CD1c-positive myeloid dendritic cell (primary cell): ENCODE measurements at regions not wholly inside any gene's neighbourhood (a gene's known extent, or its start where the extent isn't known, plus 50 kb on each side); places are given as distances from the start of the nearest gene placed in this dataset.
"Not testable (repeated sequence)": the region's sequence is repeated elsewhere in the genome, so short reads cannot be mapped to it uniquely, and the experiment has no call there.

Experiments used
- DNase-seq: peaks from one replicate; pipeline ENCODE4 v3.0.0-alpha.2; 2016; ENCODE audit errors: extremely low spot score

- no peak for DNase-seq
Observed at GRCh38 chr6:101113468-101114260, 232.5 kb upstream of the ASCC3 start.

DNA sequence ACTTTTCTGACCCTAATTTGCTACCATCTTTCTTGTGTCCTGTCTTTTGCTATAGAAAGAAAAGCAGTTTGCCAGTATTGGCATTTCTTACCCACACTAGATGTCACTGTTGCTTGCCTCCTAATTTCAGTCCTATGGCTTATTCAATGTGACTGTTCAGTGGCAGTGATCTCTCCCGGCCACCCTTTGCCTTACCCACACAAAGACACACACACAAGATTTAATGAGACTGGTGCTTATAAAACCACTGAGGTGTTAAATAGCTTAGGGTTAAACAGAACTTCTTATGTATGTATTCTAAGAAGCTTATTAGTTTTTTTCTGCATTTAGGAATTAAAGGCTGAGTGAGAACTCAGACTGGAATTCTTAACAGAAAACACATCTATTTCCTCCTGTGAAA is 233.6 kb upstream of the ASCC3 start:
- no peak for DNase-seq

- no peak for DNase-seq
Observed at GRCh38 chr6:101116337-101116736, 235.2 kb upstream of the ASCC3 start.

GRCh38 chr6:101117393-101118135 is 236.4 kb upstream of the ASCC3 start:
- no peak for DNase-seq

DNA sequence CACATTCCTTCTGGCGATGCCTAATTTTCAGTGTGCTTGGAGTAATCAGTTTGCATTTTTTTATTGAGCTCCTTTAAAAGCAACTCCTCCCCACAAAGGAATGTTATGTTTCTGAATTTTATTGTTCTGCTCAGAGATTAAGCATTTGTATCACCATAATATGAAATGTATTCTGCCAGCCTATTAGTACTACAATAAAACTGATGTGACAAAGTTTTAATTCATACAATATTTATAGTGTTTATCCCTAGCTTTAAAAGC is 236.9 kb upstream of the ASCC3 start:
- no peak for DNase-seq

GRCh38 chr6:101120747-101121146 is 239.6 kb upstream of the ASCC3 start:
- DNase-seq = no peak

DNA sequence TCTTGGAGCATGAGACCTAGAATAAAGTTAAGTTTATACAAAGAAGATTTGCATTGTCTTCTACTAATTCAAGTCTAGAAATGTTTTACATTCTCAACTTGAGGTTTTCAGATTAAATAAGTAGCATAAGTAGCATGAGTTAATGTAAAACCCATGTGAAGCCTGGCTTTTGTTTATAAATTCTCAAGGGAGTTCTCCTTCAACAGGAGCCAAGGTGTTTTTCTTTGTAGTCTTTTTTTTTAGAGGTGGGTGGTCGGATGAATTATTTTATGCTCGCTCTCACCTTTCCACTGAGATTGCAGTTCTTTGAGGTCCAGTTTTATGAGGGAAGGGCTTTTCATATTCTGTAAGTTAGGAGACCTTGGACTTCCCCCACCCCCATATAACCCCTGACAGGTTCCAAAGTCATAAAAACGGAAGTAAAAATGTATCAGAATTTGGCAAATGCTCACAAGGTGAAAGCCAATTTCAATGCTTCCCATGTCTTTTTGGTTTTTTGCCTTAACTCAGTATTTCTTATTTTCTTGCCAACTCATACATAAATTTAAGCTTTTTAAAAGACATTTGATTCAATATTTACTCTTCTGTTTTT is 244.3 kb upstream of the ASCC3 start:
- no peak for DNase-seq

DNA sequence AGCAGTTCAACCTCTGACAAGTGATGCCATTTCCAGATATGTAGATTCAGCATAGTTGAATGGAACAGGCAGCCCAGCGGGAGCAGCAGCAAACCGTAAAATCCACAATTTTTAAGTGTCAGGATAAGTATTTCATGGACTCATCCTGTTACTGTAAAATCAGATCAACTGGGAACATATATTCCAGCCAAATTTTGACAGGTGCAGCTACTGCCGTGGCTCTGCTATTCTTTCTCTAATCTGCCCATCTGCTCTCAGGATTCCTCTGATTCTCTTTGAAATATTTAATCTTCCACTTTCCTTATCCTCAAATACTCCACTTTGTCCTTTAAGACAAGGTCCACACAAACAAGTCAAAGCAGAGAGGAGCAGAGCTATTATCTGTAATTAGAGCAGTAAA is 245.4 kb upstream of the ASCC3 start:
- no peak for DNase-seq

GRCh38 chr6:101129851-101130250 is 248.7 kb upstream of the ASCC3 start:
- DNase-seq = no peak

- no peak for DNase-seq
Observed at GRCh38 chr6:101146389-101146788, 247.1 kb upstream of the GRIK2 start.

GRCh38 chr6:101150226-101150625 is 243.3 kb upstream of the GRIK2 start:
- DNase-seq = no peak

- not testable (repeated sequence) for DNase-seq
Observed at GRCh38 chr6:101157638-101158037, 235.9 kb upstream of the GRIK2 start.

DNA sequence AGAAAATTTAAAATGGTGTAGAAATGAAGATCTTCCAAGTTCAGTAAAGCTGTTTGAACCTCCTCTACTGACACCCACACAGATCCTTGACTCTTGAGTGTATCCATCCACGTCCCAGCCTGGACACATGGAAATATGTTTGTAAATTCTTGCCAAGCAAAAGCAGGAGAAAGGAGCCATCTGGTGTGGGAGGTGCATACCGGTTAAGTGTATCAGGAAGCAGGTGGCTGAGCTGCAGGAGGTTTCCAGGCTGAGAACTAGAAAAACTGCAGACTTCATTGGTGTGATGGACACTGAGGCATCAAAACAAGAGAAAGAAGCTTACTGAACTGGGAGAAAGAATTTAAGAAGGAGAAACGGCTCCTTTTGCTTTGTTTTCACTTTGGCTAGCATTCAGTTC is 229.9 kb upstream of the GRIK2 start:
- DNase-seq = no peak

GRCh38 chr6:101167638-101168037 is 225.9 kb upstream of the GRIK2 start:
- no peak for DNase-seq

- not testable (repeated sequence) for DNase-seq
Observed at GRCh38 chr6:101171049-101171448, 222.5 kb upstream of the GRIK2 start.

- DNase-seq = no peak
Observed at GRCh38 chr6:101178748-101179147, 214.8 kb upstream of the GRIK2 start.

DNA sequence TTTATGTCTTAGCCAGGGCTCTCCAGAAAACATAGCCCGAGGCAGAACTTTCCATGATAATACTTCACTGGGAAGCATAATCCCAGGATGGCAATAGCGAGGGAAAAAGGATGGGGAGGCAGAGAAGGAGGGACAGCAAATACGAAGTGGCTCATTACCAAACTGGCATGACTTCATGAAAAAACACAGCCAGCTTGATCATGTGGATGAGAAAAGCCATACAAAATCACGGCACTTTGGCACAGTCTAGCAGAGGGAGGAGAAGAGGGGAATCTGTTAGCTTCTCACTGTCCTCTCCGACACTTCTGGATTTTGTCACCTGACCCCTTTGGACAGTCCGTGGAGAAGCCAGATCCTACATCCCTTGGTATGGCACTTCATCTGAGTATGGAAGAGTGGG is 212.5 kb upstream of the GRIK2 start:
- no peak for DNase-seq

GRCh38 chr6:101188285-101188798 is 205.2 kb upstream of the GRIK2 start:
- DNase-seq = not testable (repeated sequence)

GRCh38 chr6:101195588-101195987 is 197.9 kb upstream of the GRIK2 start:
- no peak for DNase-seq

DNA sequence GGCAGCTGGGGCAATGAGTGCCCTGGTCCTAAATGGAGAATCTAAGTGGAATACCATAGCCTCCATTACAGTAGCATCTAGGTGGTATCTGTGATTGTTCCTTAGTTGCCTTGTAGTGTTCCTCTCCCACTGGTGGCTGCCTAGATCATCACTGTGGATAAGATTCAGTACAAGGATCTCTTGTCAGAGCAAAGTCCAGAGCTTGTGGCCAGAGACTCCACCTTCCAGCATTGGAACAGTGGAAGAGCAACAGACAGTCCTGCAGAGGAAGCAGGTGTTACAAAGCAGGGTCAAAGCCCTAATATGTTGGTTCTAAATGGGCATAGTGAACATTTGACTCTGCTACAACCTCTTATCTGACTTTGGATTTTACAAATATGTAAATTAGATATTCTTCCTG is 194.1 kb upstream of the GRIK2 start:
- no peak for DNase-seq

GRCh38 chr6:101202867-101203374 is 190.6 kb upstream of the GRIK2 start:
- no peak for DNase-seq

DNA sequence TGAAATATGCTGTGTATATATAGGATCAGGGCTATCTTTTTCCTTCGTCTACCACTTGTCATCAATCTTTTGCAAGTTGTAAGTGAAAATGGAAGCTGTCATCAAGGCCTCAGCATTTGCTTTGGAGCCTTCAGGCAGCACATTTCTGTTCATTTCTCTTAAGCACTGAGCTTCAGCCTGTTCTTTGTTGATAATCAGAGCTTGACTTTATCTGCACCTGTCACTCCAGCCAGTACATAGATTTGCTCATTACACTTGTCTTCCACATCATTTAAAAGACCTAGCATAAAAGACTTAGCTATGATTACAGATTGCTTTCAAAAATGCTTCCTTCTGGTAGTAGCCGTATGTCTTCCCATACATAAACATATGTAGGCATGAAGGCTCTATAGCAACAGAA is 189.8 kb upstream of the GRIK2 start:
- no peak for DNase-seq

DNA sequence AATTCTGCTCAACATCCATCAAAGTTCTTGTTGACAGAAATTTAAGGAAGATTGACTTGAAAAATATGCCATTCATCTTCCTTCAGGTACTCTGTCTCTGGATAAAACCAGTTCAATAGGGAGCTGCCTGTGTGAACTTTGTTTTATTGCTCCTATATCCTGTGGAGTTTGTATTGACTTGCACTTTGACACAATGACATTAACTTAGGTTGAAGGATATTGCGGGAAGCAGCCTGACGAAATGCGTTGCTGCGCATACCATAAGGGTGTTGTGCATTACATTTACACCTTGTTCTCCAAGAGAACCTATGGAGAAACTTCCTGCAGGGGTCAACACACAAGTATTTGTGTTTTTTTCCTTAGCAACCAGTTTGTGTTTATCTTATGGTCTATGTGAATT is 185.4 kb upstream of the GRIK2 start:
- no peak for DNase-seq
